Tibial nerve (tissue), 4 donors: ENCODE measurements at regions not wholly inside any gene's neighbourhood (a gene's known extent, or its start where the extent isn't known, plus 50 kb on each side); places are given as distances from the start of the nearest gene placed in this dataset.

Experiments
- DNase-seq, 2 donors: peaks; one replicate each; pipeline ENCODE4 v3.0.0-alpha.2; 2019; ENCODE audit warnings: low spot score in 2 of 2
- H3K27ac ChIP-seq, 4 donors: fragments of 200-600 bp; sonication (generic) in 3 of 4; one replicate each; pipeline ENCODE4 v1.5.1; 2017 to 2019; ENCODE audit warnings: mild to moderate bottlenecking in 1 of 4
- H3K27me3 ChIP-seq, 2 donors: fragments of 200-600 bp; sonication (generic) in 1 of 2; one replicate each; pipeline versions ENCODE4 v1.5.1 to v1.6.0; 2017 to 2019
- H3K36me3 ChIP-seq, 3 donors: fragments of 200-600 bp; sonication (generic); one replicate each; pipeline ENCODE4 v1.5.1; 2018 to 2019
- H3K4me1 ChIP-seq, 4 donors: fragments of 200-600 bp; sonication (generic) in 3 of 4; one replicate each; pipeline ENCODE4 v1.5.1; 2017 to 2019
- H3K4me3 ChIP-seq, 4 donors: fragments of 200-600 bp; sonication (generic) in 3 of 4; one replicate each; pipeline ENCODE4 v1.5.1; 2017 to 2019; ENCODE audit warnings: mild to moderate bottlenecking in 1 of 4, moderate library complexity in 1 of 4
- H3K9me3 ChIP-seq, 4 donors: fragments of 200-600 bp; sonication (generic) in 3 of 4; one replicate each; pipeline ENCODE4 v1.5.1; 2017 to 2019
- EP300 ChIP-seq, 2 donors: sonication (generic); formaldehyde crosslinking; IDR thresholded peaks; one replicate each; pipeline ENCODE4 v1.6.1; 2017; ENCODE audit warnings: antibody characterized with exemption in 2 of 2, mild to moderate bottlenecking in 1 of 2
- POLR2A ChIP-seq, 2 donors: fragments of 450-650 bp; IDR thresholded peaks; one replicate each; pipeline ENCODE4 v1.6.1; 2017; ENCODE audit warnings: antibody characterized with exemption in 2 of 2, mild to moderate bottlenecking in 2 of 2, moderate library complexity in 2 of 2
- WGBS, 2 donors: methylation state at CpG; one replicate each; pipeline ENCODE4 v1.1.5; 2018; 5-methylcytosine and 5-hydroxymethylcytosine counted together
- TF ChIP-seq, protein P1 (sequence below), 5 experiments: fragments of 200-600 bp in 3 of 5; fragments of 450-650 bp in 2 of 5; sonication (generic) in 3 of 5; IDR thresholded peaks; one replicate each; pipeline ENCODE4 v1.5.1; 2016 to 2019; ENCODE audit warnings: antibody characterized with exemption in 5 of 5, mild to moderate bottlenecking in 3 of 5, moderate library complexity in 2 of 5

DNA sequence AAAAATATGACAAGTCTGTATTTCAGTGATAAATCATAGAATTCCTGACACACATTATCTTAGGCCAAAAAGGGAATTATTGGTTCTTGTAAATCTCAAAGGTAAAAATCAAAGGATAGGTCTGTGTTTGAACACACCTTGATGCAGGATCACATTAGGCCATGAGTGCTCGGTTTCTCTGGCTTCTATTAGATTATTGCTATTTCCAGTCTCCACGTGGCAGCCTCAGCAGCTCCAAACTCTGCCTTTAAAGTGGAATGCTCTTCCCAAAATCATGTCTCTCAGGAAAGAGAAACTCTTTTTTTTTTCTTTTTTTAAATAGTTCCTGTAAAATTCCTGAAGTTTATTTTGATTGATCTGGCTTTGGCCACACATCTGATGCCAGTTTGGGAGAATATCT lies 105.6 kb upstream of the FRMD6 start:
- H3K27ac ChIP-seq: no peak overlapping the region
- TF ChIP-seq POLR2A (IDR thresholded peaks at IDR 0.05): no peak
- TF ChIP-seq, protein P1, sequence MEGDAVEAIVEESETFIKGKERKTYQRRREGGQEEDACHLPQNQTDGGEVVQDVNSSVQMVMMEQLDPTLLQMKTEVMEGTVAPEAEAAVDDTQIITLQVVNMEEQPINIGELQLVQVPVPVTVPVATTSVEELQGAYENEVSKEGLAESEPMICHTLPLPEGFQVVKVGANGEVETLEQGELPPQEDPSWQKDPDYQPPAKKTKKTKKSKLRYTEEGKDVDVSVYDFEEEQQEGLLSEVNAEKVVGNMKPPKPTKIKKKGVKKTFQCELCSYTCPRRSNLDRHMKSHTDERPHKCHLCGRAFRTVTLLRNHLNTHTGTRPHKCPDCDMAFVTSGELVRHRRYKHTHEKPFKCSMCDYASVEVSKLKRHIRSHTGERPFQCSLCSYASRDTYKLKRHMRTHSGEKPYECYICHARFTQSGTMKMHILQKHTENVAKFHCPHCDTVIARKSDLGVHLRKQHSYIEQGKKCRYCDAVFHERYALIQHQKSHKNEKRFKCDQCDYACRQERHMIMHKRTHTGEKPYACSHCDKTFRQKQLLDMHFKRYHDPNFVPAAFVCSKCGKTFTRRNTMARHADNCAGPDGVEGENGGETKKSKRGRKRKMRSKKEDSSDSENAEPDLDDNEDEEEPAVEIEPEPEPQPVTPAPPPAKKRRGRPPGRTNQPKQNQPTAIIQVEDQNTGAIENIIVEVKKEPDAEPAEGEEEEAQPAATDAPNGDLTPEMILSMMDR (IDR thresholded peaks at IDR 0.05): no peak
- TF ChIP-seq EP300 (IDR thresholded peaks at IDR 0.05): no peak
- WGBS, 2 donors: 13 to 35% methylated on average over 2 of the region's 2 CpGs

DNA sequence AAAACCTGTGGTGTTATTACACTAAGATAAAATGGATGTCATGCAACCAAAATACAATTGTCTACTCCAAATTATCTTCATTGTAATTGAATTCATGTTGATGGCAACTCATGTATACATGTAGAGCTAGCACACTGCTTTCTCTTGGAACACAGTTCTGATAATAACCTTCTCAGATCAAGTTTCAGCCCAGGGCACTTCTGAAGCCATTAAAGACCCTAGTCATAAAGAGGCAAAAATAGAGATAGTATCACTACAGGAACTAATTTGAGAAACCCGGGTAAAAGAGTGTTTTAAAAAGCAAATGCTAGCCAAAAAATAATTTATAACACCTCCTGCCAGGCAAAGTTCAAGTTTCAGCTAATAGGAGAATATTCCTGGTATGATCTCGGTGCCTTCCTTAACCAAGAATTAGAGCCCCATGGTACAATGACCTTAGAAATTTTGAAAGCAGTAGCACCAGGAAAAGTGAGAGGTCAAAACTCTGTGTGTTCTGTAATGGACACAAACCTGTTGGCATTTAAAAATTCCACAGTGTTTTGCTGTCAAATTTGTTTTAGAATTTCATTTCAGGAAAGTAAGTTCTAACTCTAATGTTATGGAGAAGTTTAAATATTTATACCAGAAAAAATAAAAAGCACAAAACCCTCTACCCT lies 105.0 kb upstream of the FRMD6 start:
- WGBS, 2 donors: 20 to 35% methylated on average over 2 of the region's 2 CpGs
- Histone ChIP-seq H3K4me3 (no peak overlapping the region), H3K9me3 (no peaks in the 10 kb centered on the region), H3K4me1 (peaks cover 0 to 37% (median 4%) of the 10 kb centered on the region in 4 donors), H3K27me3 (no peaks in the 10 kb centered on the region), H3K36me3 (no peaks in the 10 kb centered on the region), H3K27ac (peak overlapping the region in 2 of 4 donors; percentile 10 to 50)
- DNase-seq: no peak
- TF ChIP-seq EP300 (IDR thresholded peaks at IDR 0.05) (no peak), POLR2A (IDR thresholded peaks at IDR 0.05) (no peak)
- TF ChIP-seq, protein P1 (IDR thresholded peaks at IDR 0.05): no peak

More for the DNA sequence above, 105.6 kb upstream of the FRMD6 start:
- H3K4me1 ChIP-seq: peaks cover 0 to 36% (median 4%) of the 10 kb centered on the region in 4 donors
- no peaks in the 10 kb centered on the region for H3K9me3 ChIP-seq
- H3K36me3 ChIP-seq: no peaks in the 10 kb centered on the region
- no peaks in the 10 kb centered on the region for H3K27me3 ChIP-seq
- H3K4me3 ChIP-seq: no peak overlapping the region
- DNase-seq: no peak

DNA sequence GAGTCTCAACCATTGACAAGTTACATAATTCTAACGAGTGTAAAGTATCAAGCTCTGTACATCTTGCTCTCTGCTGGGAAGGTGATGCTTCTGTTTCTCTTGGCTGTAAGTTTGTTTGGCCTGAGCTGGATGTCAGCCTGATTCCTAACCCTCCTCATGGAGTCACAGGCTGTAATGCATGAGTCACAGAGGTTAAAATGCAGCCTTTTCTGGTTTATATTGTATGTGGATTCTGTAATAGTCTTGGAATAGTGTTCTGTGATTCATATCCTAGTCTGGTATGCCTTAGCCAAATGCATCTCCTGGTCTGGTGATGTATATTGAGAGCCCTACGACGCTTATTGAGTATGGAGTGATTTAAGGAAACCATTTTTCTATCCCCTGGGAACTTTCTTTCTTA lies 104.5 kb upstream of the FRMD6 start:
- Histone ChIP-seq H3K27ac (peak overlapping the region in 2 of 4 donors; percentile 40 to 50), H3K9me3 (no peaks in the 10 kb centered on the region), H3K27me3 (no peaks in the 10 kb centered on the region), H3K4me3 (no peak overlapping the region), H3K4me1 (peaks cover 0 to 37% (median 4%) of the 10 kb centered on the region in 4 donors), H3K36me3 (no peaks in the 10 kb centered on the region)
- DNase-seq: peak in 1 of 2 donors; percentile 51
- WGBS, 2 donors: 13 to 23% methylated on average over 3 of the region's 3 CpGs
- TF ChIP-seq EP300 (IDR thresholded peaks at IDR 0.05) (peak; percentile 12 to 79), POLR2A (IDR thresholded peaks at IDR 0.05) (no peak)
- TF ChIP-seq, protein P1 (IDR thresholded peaks at IDR 0.05): no peak

DNA sequence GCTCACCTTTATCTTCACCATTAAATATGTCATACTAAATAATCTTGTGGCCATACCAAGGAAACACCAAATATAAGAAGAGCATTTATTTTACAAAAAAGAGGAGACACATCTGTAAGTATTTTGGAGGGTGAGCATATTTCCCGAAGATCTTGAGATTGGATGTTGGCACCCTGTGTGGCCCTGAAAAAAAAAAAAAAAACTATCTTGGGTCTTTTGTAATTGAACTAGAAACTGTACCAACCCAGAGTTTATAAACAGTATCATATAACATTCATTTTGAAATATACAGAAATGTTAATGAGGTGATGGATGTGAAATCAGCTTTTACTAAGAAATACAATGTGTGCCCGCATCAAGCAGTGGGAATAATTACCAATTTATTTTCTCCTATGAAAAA lies 104.0 kb upstream of the FRMD6 start:
- Histone ChIP-seq H3K36me3 (no peaks in the 10 kb centered on the region), H3K27ac (peak overlapping the region in 2 of 4 donors; percentile 40 to 50), H3K4me3 (no peak overlapping the region), H3K9me3 (no peaks in the 10 kb centered on the region), H3K27me3 (no peaks in the 10 kb centered on the region), H3K4me1 (peaks cover 0 to 37% (median 4%) of the 10 kb centered on the region in 4 donors)
- TF ChIP-seq, protein P1 (IDR thresholded peaks at IDR 0.05): no peak
- TF ChIP-seq POLR2A (IDR thresholded peaks at IDR 0.05) (no peak), EP300 (IDR thresholded peaks at IDR 0.05) (no peak)
- no peak for DNase-seq
- 70 to 81% methylated on average over 2 of the region's 2 CpGs for WGBS, 2 donors

DNA sequence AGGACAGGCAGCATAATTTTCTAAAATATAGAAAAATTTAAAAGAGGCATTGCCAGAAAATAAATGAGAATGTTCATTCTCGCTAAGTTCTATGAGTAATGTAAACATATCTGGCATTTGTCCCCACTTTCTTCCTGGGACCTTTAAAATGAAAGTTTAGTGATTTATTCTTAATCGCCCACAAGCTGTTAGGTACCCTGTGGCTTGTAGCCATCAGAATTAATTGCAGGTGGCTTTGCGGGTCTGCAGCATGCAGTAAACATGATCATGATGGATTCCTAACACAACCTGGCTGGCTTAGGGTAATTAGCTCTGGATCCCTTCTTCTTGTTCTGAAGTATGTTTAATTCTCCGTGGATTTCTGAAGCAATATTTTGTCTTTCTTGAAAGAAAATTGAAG lies 103.5 kb upstream of the FRMD6 start:
- H3K27me3 ChIP-seq: no peaks in the 10 kb centered on the region
- H3K36me3 ChIP-seq: no peaks in the 10 kb centered on the region
- peaks cover 0 to 37% (median 4%) of the 10 kb centered on the region in 4 donors for H3K4me1 ChIP-seq
- peak overlapping the region in 1 of 4 donors; percentile 50 for H3K27ac ChIP-seq
- TF ChIP-seq EP300 (IDR thresholded peaks at IDR 0.05): no peak
- TF ChIP-seq, protein P1 (IDR thresholded peaks at IDR 0.05): no peak
- TF ChIP-seq POLR2A (IDR thresholded peaks at IDR 0.05): no peak
- 71 to 75% methylated on average over 4 of the region's 4 CpGs for whole genome bisulfite sequencing, 2 donors
- no peaks in the 10 kb centered on the region for H3K9me3 ChIP-seq
- H3K4me3 ChIP-seq: no peak overlapping the region
- DNase-seq: no peak
